Activated CD4-positive, alpha-beta T cell treated with anti-CD3 and anti-CD28 coated beads for 36 hours (primary cell): ENCODE measurements at regions not wholly inside any gene's neighbourhood (a gene's known extent, or its start where the extent isn't known, plus 50 kb on each side); places are given as distances from the start of the nearest gene placed in this dataset.

ENCODE experiments used
- ATAC-seq: fragments of 200-7000 bp; cut with Tn5 transposase; one replicate; pipeline ENCODE4 v1.10.0; 2021; ENCODE audit warnings: mild to moderate bottlenecking, moderate library complexity
- CTCF ChIA-PET: fragments of 350-600 bp; sonication (Branson Sonifier 250); formaldehyde crosslinking; loops from one replicate; lab custom pipeline; 2021; ENCODE audit warnings: antibody characterized with exemption; lab: Charles Lee
- POLR2A ChIA-PET: fragments of 350-600 bp; sonication (Branson Sonifier 250); formaldehyde crosslinking; loops from one replicate; lab custom pipeline; 2021; ENCODE audit warnings: antibody characterized with exemption, inconsistent platforms; lab: Charles Lee
- DNase-seq: peaks from one replicate; pipeline ENCODE4 v3.0.0-alpha.2; 2020
- H3K27ac Mint-ChIP-seq: one replicate; pipeline ENCODE4 v1.8.0; 2021; ENCODE audit warnings: mixed read lengths
- H3K27me3 Mint-ChIP-seq: one replicate; pipeline ENCODE4 v1.8.0; 2021; ENCODE audit warnings: mixed read lengths
- H3K36me3 Mint-ChIP-seq: one replicate; pipeline ENCODE4 v1.8.0; 2021; ENCODE audit warnings: low read depth, mixed read lengths
- H3K4me1 Mint-ChIP-seq: one replicate; pipeline ENCODE4 v1.8.0; 2021; ENCODE audit warnings: mixed read lengths
- H3K4me3 Mint-ChIP-seq: one replicate; pipeline ENCODE4 v1.8.0; 2021; ENCODE audit warnings: mild to moderate bottlenecking, moderate library complexity, mixed read lengths
- H3K9me3 Mint-ChIP-seq: one replicate; pipeline ENCODE4 v1.8.0; 2021; ENCODE audit warnings: low read depth, mixed read lengths
- intact Hi-C, 2 experiments: fragments of 100-400 bp; cut with DNase I in 1 of 2; cut with micrococcal nuclease in 1 of 2; formaldehyde crosslinking; loops; one replicate each; pipeline versions ENCODE4 v1.14.2 to v1.15.1; 2022 to 2024; cut with DNase I, micrococcal nuclease

DNA sequence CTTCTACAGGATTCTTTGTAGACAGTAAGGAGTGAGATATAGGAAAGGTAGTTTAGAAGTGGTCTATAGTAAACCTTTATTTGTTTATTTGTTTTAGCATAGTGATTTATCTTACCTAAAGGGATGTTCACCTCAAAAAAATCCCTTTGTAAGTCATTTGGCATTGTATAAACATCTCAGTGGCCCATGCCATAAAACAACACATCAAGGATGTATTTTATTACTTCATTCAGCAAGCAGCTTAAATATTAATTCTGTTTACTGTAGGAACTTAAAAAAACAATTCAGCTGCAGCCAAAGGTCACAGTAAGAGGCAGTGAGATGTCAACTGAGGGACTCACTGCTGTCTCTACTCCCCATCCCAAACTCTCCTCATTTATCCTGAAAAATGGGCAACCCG is 452.7 kb downstream of the HINT1 start:
- DNase-seq (no peak), ATAC-seq (no peak)
- Mint-ChIP-seq H3K36me3 (no peaks in the 10 kb centered on the region), H3K9me3 (no peaks in the 10 kb centered on the region), H3K27me3 (peaks cover 7% of the 10 kb centered on the region), H3K4me3 (no peak overlapping the region), H3K4me1 (no peaks in the 10 kb centered on the region), H3K27ac (no peak overlapping the region)
- intact Hi-C loops: no loop called here
- ChIA-PET POLR2A (no interaction called here), CTCF (interaction anchor here (0.5 kb wide), 1 partner anchor 22 kb away, joined by 3 read pairs; no protein-coding TSS in a partner anchor)

DNA sequence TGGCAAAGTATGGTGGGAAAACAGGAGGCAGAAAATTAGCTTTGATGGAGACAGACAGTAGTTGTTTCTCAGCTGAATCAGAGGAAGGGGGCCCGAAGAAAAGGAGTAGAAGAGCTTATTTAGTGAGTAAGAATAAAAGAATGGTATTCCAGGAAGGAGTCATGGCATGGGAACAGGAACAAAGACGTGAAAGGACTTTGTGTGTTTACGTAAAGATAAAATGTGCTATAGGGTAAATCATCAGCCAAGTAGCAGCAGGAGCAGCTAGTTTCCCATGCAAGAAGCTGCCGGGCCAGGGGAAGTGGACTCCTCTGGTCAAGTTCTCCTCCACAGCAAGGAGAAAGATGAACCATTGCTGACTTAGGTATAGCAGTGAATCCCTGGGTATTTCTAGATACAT is 454.5 kb downstream of the HINT1 start:
- intact Hi-C loops: no loop called here
- H3K36me3 Mint-ChIP-seq: no peaks in the 10 kb centered on the region
- peaks cover 7% of the 10 kb centered on the region for H3K27me3 Mint-ChIP-seq
- no peaks in the 10 kb centered on the region for H3K4me1 Mint-ChIP-seq
- DNase-seq (no peak), ATAC-seq (no peak)
- no peaks in the 10 kb centered on the region for H3K9me3 Mint-ChIP-seq
- ChIA-PET POLR2A (no interaction called here), CTCF (interaction anchor here (0.7 kb wide), 1 partner anchor 1371 kb away, joined by 4 read pairs; no protein-coding TSS in a partner anchor)
- H3K4me3 Mint-ChIP-seq: no peak overlapping the region
- no peak overlapping the region for H3K27ac Mint-ChIP-seq

DNA sequence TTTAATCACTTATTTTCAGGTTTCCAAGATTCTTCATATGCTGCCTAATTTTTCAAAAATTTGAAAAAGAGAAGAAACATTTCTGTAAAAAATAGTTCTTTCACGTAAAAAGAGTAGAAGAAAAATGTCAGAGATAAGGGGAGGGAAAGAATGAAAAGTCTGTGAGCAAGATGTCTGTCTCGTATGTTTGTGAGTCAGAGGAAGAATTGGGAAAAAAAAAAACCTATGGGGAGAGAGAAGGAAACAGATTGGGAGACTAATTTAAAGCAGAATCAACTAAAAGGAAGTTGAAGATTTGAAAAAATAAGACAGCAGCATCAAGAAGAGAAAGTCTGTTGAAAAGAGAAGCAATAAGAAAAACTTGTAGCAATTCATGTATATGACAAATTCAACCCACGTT is 456.3 kb downstream of the HINT1 start:
- ChIA-PET POLR2A (no interaction called here), CTCF (no interaction called here)
- intact Hi-C loops: no loop called here
- Mint-ChIP-seq H3K27me3 (peaks cover 5% of the 10 kb centered on the region), H3K4me1 (no peaks in the 10 kb centered on the region), H3K27ac (no peak overlapping the region), H3K9me3 (no peaks in the 10 kb centered on the region), H3K36me3 (no peaks in the 10 kb centered on the region), H3K4me3 (no peak overlapping the region)
- DNase-seq (no peak), ATAC-seq (no peak)

DNA sequence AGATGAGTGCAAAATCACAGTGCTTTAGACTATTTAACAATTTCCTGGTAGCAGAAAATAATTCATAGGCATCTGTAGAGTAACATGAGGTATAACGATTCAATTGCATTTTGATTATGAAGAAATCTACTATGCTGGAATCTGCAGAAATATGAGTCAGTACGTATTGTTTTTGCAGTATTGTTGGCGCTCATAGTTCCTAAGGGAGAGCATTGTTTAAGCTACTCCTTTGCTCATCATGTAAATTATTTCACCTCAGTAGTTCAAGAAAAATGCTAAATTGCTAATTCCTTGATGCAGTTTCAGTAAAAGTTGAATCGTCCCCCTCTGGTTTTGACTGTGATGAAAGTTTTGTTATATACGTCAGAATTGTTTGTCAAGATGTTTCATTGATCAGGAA is 458.4 kb downstream of the HINT1 start:
- H3K27me3 Mint-ChIP-seq: peaks cover 3% of the 10 kb centered on the region
- H3K4me3 Mint-ChIP-seq: no peak overlapping the region
- intact Hi-C loops: no loop called here
- H3K9me3 Mint-ChIP-seq: peaks cover 3% of the 10 kb centered on the region
- ChIA-PET POLR2A (no interaction called here), CTCF (interaction anchor here (1.0 kb wide), 1 partner anchor 369 kb away, joined by 3 read pairs; no protein-coding TSS in a partner anchor)
- no peaks in the 10 kb centered on the region for H3K4me1 Mint-ChIP-seq
- DNase-seq (no peak), ATAC-seq (no peak)
- no peak overlapping the region for H3K27ac Mint-ChIP-seq
- no peaks in the 10 kb centered on the region for H3K36me3 Mint-ChIP-seq

DNA sequence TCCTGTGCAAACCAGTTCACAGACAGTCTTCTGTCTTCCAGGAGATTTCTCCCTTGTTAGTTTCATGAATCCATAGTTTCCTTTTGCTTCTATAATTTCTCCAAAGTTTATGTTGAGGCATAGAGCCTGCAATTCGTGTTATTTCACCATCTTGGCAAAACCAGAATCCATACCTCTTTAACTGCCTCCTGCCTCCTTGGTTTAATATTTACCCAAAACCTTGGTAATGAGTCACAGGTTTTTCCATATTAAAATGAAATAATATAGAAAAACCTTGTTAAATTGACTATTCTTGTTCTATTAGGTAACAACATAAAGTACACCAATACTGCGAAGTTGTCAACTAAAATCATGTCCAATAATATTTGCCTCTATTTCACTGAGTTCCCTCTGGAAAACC is 459.7 kb downstream of the HINT1 start:
- Mint-ChIP-seq H3K36me3 (no peaks in the 10 kb centered on the region), H3K9me3 (peaks cover 3% of the 10 kb centered on the region), H3K4me3 (no peak overlapping the region), H3K27ac (no peak overlapping the region), H3K4me1 (no peaks in the 10 kb centered on the region), H3K27me3 (peaks cover 1% of the 10 kb centered on the region)
- intact Hi-C loops: no loop called here
- no peak for ATAC-seq
- POLR2A ChIA-PET: no interaction called here
- CTCF ChIA-PET: no interaction called here
- no peak for DNase-seq

DNA sequence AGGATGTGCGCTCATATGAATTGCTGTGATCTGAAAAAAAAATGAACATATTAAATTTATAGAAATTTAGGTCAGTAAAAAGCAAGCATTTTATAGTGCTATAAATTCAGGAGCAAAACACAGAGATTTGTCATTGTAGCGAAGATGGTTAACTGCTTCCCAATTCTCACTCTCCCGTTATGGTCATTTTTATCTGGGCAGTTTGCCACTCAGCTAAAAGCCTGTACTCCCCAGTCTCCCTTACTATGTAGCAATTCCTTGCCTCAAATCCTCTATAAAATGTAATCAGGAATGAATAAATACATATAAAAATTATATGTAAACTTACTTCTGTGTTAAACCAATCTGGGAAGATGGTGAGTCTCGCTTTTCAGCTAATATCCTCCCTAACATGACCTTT is 471.5 kb downstream of the HINT1 start:
- Mint-ChIP-seq H3K4me1 (no peaks in the 10 kb centered on the region), H3K4me3 (no peak overlapping the region), H3K27ac (no peak overlapping the region), H3K9me3 (no peaks in the 10 kb centered on the region), H3K27me3 (peaks cover 14% of the 10 kb centered on the region), H3K36me3 (no peaks in the 10 kb centered on the region)
- intact Hi-C loops: no loop called here
- ATAC-seq (no peak), DNase-seq (no peak)
- CTCF ChIA-PET: no interaction called here
- POLR2A ChIA-PET: no interaction called here

DNA sequence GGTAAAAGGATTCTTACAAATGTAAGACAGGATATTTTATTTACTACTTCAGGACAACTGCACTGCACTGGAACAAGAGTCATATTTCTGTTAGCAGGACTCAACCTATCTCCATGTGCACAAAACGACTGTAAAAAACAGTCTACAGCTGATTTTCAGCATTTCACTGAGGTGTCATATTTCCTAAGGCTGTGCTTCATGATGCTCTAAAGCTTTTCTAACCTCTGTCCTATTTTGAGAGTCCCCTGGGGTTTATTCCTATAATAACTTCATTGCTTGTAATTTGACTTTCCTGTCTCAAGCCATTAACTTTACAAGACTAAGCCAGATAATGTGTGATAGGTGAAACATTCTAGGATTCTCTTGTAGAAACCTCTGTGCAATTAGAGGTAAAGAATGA is 472.3 kb downstream of the HINT1 start:
- CTCF ChIA-PET: no interaction called here
- no peak overlapping the region for H3K27ac Mint-ChIP-seq
- H3K9me3 Mint-ChIP-seq: no peaks in the 10 kb centered on the region
- H3K36me3 Mint-ChIP-seq: no peaks in the 10 kb centered on the region
- ATAC-seq: no peak
- H3K4me1 Mint-ChIP-seq: no peaks in the 10 kb centered on the region
- no peak for DNase-seq
- no peak overlapping the region for H3K4me3 Mint-ChIP-seq
- H3K27me3 Mint-ChIP-seq: peaks cover 16% of the 10 kb centered on the region
- POLR2A ChIA-PET: no interaction called here
- intact Hi-C loops: no loop called here

DNA sequence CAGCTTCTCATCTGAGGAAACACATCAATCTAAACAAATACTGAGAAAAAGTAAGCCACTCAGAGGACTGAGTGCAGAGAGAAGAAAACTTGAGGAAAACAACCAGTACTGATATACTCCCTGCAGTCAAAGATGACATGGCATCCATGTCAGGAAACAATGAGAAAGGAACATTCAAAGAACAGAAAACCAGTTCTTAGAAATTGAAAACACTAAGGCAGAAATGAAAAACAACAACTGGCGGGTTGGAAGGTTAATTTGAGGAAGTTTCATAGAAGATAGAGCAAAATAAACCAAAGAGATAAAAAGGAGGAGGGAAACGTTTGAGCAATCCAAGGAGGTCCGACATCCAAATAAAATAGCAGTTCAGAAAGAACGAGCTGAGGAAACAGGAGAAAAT is 475.2 kb downstream of the HINT1 start:
- no peak overlapping the region for H3K4me3 Mint-ChIP-seq
- no peak overlapping the region for H3K27ac Mint-ChIP-seq
- DNase-seq: no peak
- intact Hi-C loops: no loop called here
- no peaks in the 10 kb centered on the region for H3K36me3 Mint-ChIP-seq
- ChIA-PET POLR2A (no interaction called here), CTCF (interaction anchor here (0.6 to 0.7 kb wide), 2 partner anchors 22 to 389 kb away, joined by 3 read pairs; no protein-coding TSS in a partner anchor)
- peaks cover 16% of the 10 kb centered on the region for H3K27me3 Mint-ChIP-seq
- ATAC-seq: no peak
- no peaks in the 10 kb centered on the region for H3K4me1 Mint-ChIP-seq
- H3K9me3 Mint-ChIP-seq: no peaks in the 10 kb centered on the region

DNA sequence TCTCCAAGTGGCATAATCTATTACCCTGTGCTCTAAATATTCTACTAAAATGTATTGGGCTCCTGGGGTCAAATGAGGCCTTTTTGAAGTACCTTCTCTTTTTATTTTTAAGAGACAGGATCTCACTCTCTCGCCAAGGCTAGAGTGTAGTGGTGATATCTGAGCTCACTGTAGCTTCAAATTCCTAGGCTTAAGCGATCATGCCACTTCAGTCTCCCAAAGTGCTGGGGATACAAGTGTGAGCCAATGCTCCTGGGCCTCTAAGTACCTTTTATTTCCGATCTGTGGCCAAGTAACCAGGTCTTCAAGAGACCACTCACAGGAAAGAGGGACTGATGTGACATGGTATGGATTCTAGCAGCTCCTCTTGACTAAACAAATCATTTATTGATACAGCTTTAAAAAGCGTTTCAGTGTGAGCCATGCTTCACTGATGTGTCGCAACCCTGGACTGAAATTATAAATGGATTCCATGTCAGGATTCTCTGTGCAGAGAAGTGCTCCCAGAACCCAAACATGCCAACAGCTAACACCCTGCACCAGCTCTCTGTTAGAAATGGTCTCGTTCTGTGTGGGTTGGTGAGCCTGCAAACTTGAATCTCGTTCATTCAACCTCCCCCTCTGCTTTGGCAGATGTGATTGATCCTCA is 477.8 kb downstream of the HINT1 start:
- intact Hi-C loops: no loop called here
- H3K4me3 Mint-ChIP-seq: no peak overlapping the region
- POLR2A ChIA-PET: no interaction called here
- CTCF ChIA-PET: interaction anchor here (0.6 kb wide), 2 partner anchors 405 to 1316 kb away, joined by 3 read pairs; no protein-coding TSS in a partner anchor
- DNase-seq: no peak
- H3K36me3 Mint-ChIP-seq: no peaks in the 10 kb centered on the region
- no peak for ATAC-seq
- H3K4me1 Mint-ChIP-seq: no peaks in the 10 kb centered on the region
- H3K27ac Mint-ChIP-seq: no peak overlapping the region
- no peaks in the 10 kb centered on the region for H3K9me3 Mint-ChIP-seq
- H3K27me3 Mint-ChIP-seq: peaks cover 12% of the 10 kb centered on the region

DNA sequence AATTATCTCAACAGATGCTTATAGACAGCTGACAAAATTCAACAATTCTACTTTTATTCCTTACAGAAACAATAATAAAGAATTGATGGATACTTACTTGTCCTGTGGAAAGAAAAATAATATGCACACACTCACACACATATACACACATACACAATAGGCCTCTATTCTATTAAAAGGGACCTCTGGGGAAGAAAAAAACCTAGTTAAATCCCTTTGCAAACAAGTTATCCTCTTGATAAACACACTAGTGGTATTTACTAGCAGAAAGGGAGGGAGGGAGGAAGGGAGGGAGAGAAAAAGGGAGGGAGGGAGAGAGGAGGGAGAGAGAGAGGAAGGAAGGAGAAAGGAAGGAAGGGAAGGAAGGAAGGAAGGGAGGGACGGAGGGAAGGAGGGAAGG is 486.4 kb downstream of the HINT1 start:
- H3K36me3 Mint-ChIP-seq: no peaks in the 10 kb centered on the region
- ChIA-PET POLR2A (no interaction called here), CTCF (no interaction called here)
- no peaks in the 10 kb centered on the region for H3K4me1 Mint-ChIP-seq
- H3K4me3 Mint-ChIP-seq: no peak overlapping the region
- H3K9me3 Mint-ChIP-seq: no peaks in the 10 kb centered on the region
- no peak overlapping the region for H3K27ac Mint-ChIP-seq
- intact Hi-C loops: no loop called here
- peaks cover 14% of the 10 kb centered on the region for H3K27me3 Mint-ChIP-seq
- DNase-seq (no peak), ATAC-seq (no peak)

DNA sequence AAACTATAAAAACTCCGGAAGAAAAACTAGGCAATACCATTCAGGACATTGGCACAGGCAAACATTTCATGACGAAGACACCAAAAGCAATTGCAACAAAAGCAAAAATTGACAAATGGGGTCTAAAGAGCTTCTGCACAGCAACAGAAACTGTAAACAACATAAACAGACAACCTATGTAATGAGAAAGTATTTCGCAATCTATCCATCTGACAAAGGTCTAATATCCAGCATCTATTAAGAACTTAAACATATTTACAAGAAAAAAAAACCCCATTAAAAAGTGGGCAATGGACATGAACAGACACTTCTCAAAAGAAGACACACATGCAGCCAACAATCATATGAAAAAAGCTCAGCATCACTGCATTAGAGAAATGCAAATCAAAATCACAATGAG is 498.6 kb downstream of the HINT1 start:
- intact Hi-C loops: no loop called here
- no peak overlapping the region for H3K27ac Mint-ChIP-seq
- H3K27me3 Mint-ChIP-seq: peaks cover 10% of the 10 kb centered on the region
- CTCF ChIA-PET: interaction anchor here (0.6 kb wide), 1 partner anchor 14 kb away, joined by 3 read pairs; no protein-coding TSS in a partner anchor
- H3K9me3 Mint-ChIP-seq: no peaks in the 10 kb centered on the region
- no peaks in the 10 kb centered on the region for H3K36me3 Mint-ChIP-seq
- H3K4me1 Mint-ChIP-seq: no peaks in the 10 kb centered on the region
- H3K4me3 Mint-ChIP-seq: no peak overlapping the region
- POLR2A ChIA-PET: no interaction called here
- DNase-seq (no peak), ATAC-seq (no peak)

DNA sequence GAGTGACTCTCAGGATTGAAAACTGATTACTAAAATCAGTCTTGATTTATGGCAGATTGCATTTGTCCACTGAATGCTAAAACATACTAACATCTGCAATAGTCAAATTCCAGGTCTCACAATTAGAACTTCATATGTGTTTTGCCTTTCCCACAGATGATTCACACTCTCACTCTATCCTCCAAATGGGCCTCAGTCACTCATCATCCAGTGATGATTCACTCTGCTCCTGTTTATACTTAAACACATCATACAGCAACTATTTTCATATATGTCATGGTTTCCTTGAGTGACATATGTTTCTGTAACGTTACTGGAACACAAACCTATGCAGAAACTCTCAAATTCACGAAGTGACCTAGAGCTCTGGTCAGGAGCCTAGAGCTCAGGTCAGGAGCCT is 512.9 kb downstream of the HINT1 start:
- ChIA-PET CTCF (no interaction called here), POLR2A (no interaction called here)
- H3K27me3 Mint-ChIP-seq: peaks cover 6% of the 10 kb centered on the region
- ATAC-seq (peak; percentile 96), DNase-seq (peak; percentile 11)
- no peak overlapping the region for H3K4me3 Mint-ChIP-seq
- no peaks in the 10 kb centered on the region for H3K36me3 Mint-ChIP-seq
- intact Hi-C loops: no loop called here
- no peaks in the 10 kb centered on the region for H3K4me1 Mint-ChIP-seq
- H3K27ac Mint-ChIP-seq: no peak overlapping the region
- no peaks in the 10 kb centered on the region for H3K9me3 Mint-ChIP-seq
